MCF 10A (cell line): ENCODE measurements at regions not wholly inside any gene's neighbourhood (a gene's known extent, or its start where the extent isn't known, plus 50 kb on each side); places are given as distances from the start of the nearest gene placed in this dataset.

Experiments
- BruUV-seq: library from RNA; stranded (reverse); fragments of 400-500 nt; replicated peaks from 2 replicates; lab custom pipeline; 2021; lab: Mats Ljungman, UMichigan
- CTCF ChIA-PET: fragments of 300-600 bp; sonication (Branson Sonifier 250); formaldehyde crosslinking; extraction: SDS; loops from one replicate; lab custom pipeline; 2021; ENCODE audit warnings: antibody characterized with exemption, inconsistent platforms; lab: Yijun Ruan, JAX
- POLR2A ChIA-PET: fragments of 300-600, 350-650 bp; sonication (Branson Sonifier 250); formaldehyde crosslinking; extraction: SDS; loops from one replicate; lab custom pipeline; 2020; ENCODE audit warnings: antibody characterized with exemption, inconsistent platforms; lab: Yijun Ruan, JAX
- DNase-seq: peaks from one replicate; pipeline ENCODE4 v3.0.0-alpha.2; 2018; ENCODE audit not compliant: unreplicated experiment
- H3K27ac Mint-ChIP-seq: one replicate; pipeline ENCODE4 v1.8.0; 2022; ENCODE audit warnings: mild to moderate bottlenecking, low read depth, mixed read lengths; ENCODE audit not compliant: unreplicated experiment
- H3K27me3 Mint-ChIP-seq: one replicate; pipeline ENCODE4 v1.8.0; 2022; ENCODE audit warnings: mixed read lengths; ENCODE audit not compliant: insufficient read depth, unreplicated experiment
- H3K36me3 Mint-ChIP-seq: one replicate; pipeline ENCODE4 v1.8.0; 2022; ENCODE audit warnings: mild to moderate bottlenecking, moderate library complexity, mixed read lengths; ENCODE audit not compliant: insufficient read depth, unreplicated experiment
- H3K4me1 Mint-ChIP-seq: one replicate; pipeline ENCODE4 v1.8.0; 2022; ENCODE audit warnings: mixed read lengths; ENCODE audit not compliant: insufficient read depth, unreplicated experiment
- H3K4me3 Mint-ChIP-seq: one replicate; pipeline ENCODE4 v1.8.0; 2022; ENCODE audit warnings: mild to moderate bottlenecking, moderate library complexity, mixed read lengths; ENCODE audit not compliant: unreplicated experiment
- H3K9me3 Mint-ChIP-seq: one replicate; pipeline ENCODE4 v1.8.0; 2022; ENCODE audit warnings: mixed read lengths; ENCODE audit not compliant: unreplicated experiment
- intact Hi-C: fragments of 100-400 bp; cut with micrococcal nuclease; formaldehyde crosslinking; loops from 2 replicates; pipeline ENCODE4 v1.14.1; 2022
- TF ChIP-seq, protein P1 (sequence below): fragments of 200-600 bp; IDR thresholded peaks from one replicate; pipeline ENCODE4 v1.8.0; 2022; ENCODE audit warnings: antibody characterized with exemption, mild to moderate bottlenecking; ENCODE audit not compliant: unreplicated experiment

DNA sequence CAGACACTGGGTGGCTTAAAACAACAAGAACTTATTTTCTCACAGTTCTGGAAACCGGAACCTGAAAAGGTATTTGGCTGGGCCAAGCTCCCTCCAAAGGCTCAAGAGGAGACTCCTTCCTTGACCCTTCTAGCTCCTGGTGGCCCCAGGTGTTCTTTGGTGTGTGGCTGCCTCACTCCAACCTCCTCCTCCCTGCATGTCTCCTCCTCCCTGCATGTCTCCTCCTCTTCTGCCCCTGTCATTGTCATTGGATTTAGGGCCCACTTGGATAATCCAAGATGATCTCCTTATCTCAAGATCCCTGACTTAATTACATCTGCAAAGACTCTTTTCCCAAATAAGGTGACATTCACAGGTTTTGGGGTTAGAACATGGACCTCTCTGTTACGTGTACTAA is 69.8 kb upstream of the MFGE8 start:
- POLR2A ChIA-PET, result interaction anchor here (1.1 kb wide), 1 partner anchor 11 kb away, joined by 6 read pairs; no protein-coding TSS in a partner anchor
- H3K4me3 Mint-ChIP-seq, result no peak overlapping the region
- no peaks in the 10 kb centered on the region for H3K27me3 Mint-ChIP-seq
- no peak for DNase-seq
- CTCF ChIA-PET, result interaction anchor here (0.6 to 0.9 kb wide), 3 partner anchors 16 to 261 kb away, joined by 3 read pairs; no protein-coding TSS in a partner anchor
- no peaks in the 10 kb centered on the region for H3K9me3 Mint-ChIP-seq
- H3K36me3 Mint-ChIP-seq, result no peaks in the 10 kb centered on the region
- H3K4me1 Mint-ChIP-seq, result no peaks in the 10 kb centered on the region
- no TSS peak for BruUV-seq
- TF ChIP-seq, protein P1, sequence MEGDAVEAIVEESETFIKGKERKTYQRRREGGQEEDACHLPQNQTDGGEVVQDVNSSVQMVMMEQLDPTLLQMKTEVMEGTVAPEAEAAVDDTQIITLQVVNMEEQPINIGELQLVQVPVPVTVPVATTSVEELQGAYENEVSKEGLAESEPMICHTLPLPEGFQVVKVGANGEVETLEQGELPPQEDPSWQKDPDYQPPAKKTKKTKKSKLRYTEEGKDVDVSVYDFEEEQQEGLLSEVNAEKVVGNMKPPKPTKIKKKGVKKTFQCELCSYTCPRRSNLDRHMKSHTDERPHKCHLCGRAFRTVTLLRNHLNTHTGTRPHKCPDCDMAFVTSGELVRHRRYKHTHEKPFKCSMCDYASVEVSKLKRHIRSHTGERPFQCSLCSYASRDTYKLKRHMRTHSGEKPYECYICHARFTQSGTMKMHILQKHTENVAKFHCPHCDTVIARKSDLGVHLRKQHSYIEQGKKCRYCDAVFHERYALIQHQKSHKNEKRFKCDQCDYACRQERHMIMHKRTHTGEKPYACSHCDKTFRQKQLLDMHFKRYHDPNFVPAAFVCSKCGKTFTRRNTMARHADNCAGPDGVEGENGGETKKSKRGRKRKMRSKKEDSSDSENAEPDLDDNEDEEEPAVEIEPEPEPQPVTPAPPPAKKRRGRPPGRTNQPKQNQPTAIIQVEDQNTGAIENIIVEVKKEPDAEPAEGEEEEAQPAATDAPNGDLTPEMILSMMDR, result no peak
- no peak overlapping the region for H3K27ac Mint-ChIP-seq
- intact Hi-C loops, result no loop called here

DNA sequence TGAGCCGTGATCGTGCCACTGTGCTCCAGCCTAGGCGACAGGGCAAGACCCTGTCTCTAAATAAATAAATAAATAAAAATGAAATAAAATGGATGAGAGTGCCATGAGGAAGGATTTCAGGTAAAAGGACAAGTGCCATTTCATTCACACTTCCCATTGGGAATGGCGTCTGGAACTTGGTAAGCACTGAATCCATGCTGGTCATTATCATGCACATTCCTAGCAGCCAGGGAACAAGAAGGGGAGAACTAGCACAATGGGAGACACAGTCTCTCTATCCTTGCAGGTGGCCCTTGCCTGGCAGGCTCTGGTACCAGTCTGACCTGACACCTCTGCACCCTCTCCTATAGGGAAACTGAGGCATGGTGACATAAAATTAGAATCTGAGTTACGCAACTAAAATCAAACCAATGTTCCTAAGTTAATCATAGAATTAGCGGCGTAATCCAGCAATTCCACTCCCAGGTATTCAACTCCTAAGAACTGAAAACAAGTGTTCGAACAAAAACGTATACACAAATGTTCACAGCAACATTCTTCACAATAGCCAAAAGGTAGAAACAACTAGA is 70.8 kb upstream of the MFGE8 start:
- H3K4me3 Mint-ChIP-seq, result no peak overlapping the region
- intact Hi-C loops, result no loop called here
- no peak for DNase-seq
- no peaks in the 10 kb centered on the region for H3K27me3 Mint-ChIP-seq
- POLR2A ChIA-PET, result no interaction called here
- TF ChIP-seq, protein P1, result no peak
- BruUV-seq, result no TSS peak
- H3K36me3 Mint-ChIP-seq, result no peaks in the 10 kb centered on the region
- no peak overlapping the region for H3K27ac Mint-ChIP-seq
- CTCF ChIA-PET, result no interaction called here
- H3K9me3 Mint-ChIP-seq, result no peaks in the 10 kb centered on the region
- H3K4me1 Mint-ChIP-seq, result no peaks in the 10 kb centered on the region

DNA sequence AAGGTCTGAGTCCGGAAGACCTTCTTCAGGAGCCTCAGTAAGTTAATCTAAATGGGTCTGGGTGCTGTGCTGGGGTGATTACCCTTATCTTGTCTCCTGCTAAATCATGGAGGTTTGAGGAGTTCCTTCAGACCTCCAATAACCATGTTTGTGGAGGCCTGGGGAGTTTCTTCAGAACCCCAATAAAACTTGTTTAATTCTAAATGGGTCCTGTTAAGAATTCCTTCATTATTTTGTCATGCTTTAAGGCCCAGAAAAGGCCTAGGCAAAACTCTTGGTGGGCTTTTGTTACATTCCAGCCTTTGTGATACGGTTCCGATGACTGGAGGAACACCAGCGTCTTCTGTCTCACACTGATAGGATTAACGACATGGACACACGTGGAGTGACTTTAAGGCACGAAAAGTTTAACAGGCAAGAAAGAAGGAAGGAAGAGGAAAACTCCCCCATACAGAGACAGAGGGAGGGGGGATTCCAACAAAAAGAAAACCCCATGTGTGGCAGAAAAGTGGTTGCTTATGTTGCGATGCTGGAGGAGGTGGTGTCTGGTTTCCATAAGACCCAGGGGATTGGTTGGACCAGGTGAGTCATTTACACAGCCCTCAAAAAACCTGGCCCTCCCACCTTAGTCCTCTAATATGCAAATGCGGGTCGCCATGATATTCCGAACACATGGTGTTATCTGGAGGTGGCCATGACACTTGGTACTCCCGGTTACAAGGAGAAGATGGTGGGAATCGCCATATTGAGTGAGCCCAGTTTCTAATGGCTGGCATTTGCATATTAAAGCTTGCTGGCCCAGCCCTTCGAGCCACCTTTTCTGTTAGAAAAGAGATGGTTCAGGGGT is 72.6 kb upstream of the MFGE8 start:
- no peaks in the 10 kb centered on the region for H3K36me3 Mint-ChIP-seq
- no peak overlapping the region for H3K27ac Mint-ChIP-seq
- POLR2A ChIA-PET, result no interaction called here
- BruUV-seq, result no TSS peak
- H3K4me1 Mint-ChIP-seq, result no peaks in the 10 kb centered on the region
- TF ChIP-seq, protein P1, result no peak
- H3K27me3 Mint-ChIP-seq, result no peaks in the 10 kb centered on the region
- H3K4me3 Mint-ChIP-seq, result no peak overlapping the region
- intact Hi-C loops, result no loop called here
- no peak for DNase-seq
- CTCF ChIA-PET, result interaction anchor here (2.0 kb wide), 1 partner anchor 81 kb away, joined by 5 read pairs; no protein-coding TSS in a partner anchor
- H3K9me3 Mint-ChIP-seq, result no peaks in the 10 kb centered on the region

DNA sequence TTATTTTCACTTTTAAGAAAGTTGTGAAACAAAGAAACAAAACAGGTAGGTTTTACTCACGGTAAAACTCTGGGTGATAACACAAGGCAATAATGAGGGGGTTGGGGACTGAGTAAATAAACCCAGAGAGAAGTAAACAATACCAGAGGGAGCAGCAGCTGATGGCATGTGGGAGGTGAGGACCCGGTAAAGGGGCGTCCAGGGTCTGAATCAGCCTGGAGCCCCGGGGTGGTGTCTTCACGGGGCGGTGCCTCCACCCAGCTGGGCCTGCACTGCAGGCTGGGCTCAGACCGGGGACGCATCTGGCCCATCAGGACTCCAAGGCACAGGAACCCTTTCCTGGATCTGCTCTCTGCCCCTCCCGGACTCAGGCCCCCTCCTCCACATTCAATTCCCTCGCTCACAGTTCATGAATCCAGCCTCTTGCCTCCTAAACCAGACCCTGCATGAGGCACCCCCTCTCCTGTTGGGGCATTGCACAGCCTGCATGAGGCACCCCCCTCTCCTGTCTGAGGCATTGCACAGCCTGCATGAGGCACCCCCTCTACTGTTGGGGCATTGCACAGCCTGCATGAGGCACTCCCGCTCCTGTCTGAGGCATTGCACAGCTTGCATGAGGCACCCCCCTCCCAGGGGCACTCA is 73.9 kb upstream of the MFGE8 start:
- no peaks in the 10 kb centered on the region for H3K9me3 Mint-ChIP-seq
- no peak overlapping the region for H3K4me3 Mint-ChIP-seq
- peaks cover 7% of the 10 kb centered on the region for H3K4me1 Mint-ChIP-seq
- no peak overlapping the region for H3K27ac Mint-ChIP-seq
- no peaks in the 10 kb centered on the region for H3K27me3 Mint-ChIP-seq
- CTCF ChIA-PET, result interaction anchor here (2.0 kb wide), 1 partner anchor 83 kb away, joined by 5 read pairs; no protein-coding TSS in a partner anchor
- TF ChIP-seq, protein P1, result no peak
- no TSS peak for BruUV-seq
- intact Hi-C loops, result no loop called here
- POLR2A ChIA-PET, result interaction anchor here (0.5 kb wide), 1 partner anchor 15 kb away, joined by 3 read pairs; no protein-coding TSS in a partner anchor
- no peaks in the 10 kb centered on the region for H3K36me3 Mint-ChIP-seq
- DNase-seq, result no peak
